GM21360 (cell line): ENCODE measurements at regions not wholly inside any gene's neighbourhood (a gene's known extent, or its start where the extent isn't known, plus 50 kb on each side); places are given as distances from the start of the nearest gene placed in this dataset.
A peak's percentile ranks its signal among the peaks of the same experiment; 100 is the strongest.

ENCODE experiments used
- ATAC-seq: cut with Tn5 transposase; IDR thresholded peaks from one replicate; pipeline ENCODE4 v1.9.1; 2021; ENCODE audit warnings: mild to moderate bottlenecking, moderate library complexity; ENCODE audit not compliant: unreplicated experiment

DNA sequence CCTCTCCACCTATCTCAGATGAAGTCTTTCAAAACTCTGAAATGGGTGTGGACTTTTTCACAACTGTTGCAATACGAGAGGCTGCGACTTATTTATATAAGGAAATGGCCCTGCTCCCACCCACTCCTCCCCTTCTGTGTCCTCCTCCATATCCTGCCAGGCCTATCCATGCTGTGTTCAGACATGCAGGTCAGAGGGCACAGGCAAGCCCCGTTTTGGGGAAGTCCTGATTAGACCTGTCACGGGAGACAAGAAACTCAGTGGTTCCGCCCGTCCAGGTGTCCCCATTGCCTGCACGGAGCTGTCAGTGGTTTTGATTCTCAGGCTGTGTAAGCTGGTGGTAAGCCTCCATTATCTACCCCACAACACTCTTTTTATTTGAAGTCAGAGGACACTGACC, 99.6 kb upstream of the MGAT5 start:
- ATAC-seq: peak; percentile 61

DNA sequence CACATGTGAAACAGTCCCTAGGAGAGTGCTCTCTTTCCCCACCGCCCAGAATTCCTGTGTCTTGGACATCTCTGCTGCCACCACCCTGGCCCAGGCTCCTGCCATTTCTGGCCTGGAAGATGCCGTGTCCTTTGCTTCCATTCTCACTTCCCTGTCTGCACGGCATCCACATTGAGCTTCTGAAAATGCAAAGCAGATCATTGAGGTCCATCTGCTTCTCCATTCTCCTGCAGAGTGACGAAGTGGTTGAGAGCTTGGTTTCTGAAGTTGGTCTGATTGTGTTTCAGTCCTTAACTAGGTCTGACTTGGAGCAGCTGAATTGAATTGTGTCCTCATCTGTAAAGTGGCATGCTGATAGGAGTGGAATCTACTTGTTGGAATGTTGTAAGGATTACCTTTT, 98.7 kb upstream of the MGAT5 start:
- peak; percentile 65 for ATAC-seq

DNA sequence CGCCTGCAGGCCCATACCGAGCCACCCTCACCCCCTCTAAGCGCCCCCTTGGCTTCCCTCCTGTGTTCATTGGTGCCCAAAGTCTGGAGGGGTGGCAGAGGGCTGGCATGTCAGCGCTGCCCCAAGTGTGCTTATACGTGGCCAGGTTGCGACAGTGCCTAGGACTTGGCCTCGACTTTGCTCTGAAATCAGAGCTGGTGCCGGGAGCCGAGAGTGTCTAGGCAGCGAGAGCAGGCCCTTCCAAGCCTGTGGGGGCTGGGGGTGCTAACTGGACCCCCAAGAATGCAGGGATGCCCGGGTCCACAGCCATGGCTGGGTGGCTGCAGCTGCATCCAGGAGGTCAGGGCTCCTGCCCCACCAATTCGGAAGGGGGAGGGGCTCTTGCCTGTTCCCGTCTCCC, 95.6 kb upstream of the MGAT5 start:
- no peak for ATAC-seq

DNA sequence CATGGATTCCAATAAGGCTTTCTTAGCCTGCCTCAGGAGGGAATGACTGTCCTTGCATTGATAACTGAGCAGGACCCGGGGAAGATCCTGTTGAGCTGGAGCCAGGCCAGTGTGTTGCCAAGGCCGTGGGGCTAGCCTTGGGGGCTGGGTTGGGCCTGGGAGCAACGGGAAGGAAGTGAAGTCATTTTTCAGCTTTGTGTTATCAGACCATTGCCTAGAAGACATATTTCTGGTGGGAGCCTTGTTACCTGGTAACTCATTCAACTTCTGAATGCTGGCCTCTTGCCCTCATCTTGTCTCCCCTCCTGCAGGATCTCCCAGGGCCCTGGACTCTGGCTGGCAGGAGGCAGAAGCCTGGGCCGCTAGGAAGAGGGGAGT, 92.7 kb upstream of the MGAT5 start:
- ATAC-seq: no peak

DNA sequence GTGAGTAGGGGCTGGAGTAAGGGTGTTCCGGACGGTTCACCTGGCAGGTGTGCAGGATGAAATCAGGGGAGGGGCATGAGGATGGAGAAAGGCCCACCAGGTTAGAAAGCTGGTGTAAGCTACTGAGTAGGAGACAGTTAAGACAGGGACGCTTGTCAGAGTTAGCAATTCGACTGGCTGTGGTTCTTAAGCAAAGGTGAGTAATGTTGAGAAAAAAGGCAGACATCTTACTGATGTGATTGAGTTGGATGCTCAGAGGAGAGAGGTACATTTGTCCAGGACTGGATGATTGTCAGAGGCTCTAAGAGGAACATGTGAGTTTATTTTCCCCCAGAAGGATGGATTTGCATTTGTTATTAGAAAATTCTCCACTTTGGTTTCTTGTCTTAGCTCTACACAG, 90.5 kb upstream of the MGAT5 start:
- ATAC-seq: no peak

DNA sequence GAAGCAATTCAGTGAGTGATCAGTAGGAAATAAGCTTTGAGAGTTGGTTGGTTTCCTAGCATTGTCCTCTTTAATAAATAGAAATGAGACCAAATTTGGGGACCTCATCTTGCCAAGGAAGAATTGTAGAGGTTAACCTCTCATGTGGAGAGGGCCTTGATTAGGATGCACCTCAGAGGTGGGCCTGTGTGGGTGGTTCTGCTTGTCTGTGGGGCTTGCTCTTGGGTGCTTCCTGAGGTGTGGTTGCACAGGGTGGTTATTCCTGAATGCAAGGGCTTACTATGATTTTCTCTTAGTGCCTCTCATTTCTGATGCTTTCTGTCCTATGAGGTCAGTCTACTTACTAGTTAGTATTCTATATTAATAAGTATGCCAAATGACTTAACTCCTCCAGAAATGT, 89.6 kb upstream of the MGAT5 start:
- no peak for ATAC-seq

DNA sequence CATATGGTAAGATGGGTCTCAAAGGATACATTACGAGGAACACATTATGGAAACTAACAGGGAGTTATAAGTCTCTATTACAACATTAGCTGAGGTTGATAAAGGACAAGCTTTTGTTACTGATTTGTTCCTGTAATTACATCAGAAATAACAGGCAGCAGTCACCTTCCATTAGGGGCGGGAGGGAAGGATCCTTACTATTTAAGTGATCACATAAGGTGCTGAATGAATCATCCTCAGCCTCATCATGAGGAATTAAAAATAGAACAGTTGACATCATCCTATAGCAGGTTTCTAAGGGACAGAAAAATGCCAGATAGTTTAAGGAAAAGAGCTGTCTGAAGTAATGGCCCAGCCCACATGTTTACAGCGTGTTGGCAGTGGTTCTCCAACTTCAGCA, 86.9 kb upstream of the MGAT5 start:
- ATAC-seq: no peak

DNA sequence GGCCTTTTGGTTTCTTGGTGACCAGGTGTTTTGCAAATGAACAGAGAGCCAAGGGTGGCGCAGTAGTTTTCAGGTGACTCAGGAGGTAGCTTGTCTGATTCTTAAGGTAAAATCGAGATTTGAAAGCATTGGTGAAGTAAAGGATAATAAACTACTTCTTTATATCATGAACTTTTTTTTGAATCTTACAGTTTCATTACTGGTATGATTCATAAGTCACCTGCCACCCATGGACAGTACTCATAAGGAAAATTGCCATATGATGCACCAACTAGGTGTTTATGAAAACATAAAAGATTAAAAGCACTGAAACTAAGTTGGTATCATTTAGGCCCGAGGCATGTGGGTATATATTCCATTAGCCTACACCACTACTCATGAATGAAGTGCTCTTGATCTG, 84.1 kb upstream of the MGAT5 start:
- ATAC-seq: peak; percentile 49

DNA sequence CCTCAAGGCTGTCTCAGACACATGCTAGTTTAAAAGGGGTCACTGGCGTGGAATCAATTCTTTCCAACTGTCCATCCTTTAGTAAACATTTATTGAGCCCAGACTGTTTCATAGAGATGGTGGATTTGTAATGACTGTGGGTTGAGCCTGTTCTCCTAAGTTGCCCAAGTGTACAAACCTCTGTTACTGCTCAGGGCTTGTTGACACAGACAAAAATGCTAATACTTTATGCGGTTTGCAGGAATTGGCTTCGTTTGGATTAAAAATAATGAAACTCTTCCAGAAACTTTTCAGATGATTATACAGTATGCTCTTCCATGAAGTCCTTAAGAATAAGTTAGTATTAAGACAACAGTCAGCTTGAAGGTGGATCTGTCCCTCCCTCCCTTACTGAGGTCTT, 83.6 kb upstream of the MGAT5 start:
- no peak for ATAC-seq

DNA sequence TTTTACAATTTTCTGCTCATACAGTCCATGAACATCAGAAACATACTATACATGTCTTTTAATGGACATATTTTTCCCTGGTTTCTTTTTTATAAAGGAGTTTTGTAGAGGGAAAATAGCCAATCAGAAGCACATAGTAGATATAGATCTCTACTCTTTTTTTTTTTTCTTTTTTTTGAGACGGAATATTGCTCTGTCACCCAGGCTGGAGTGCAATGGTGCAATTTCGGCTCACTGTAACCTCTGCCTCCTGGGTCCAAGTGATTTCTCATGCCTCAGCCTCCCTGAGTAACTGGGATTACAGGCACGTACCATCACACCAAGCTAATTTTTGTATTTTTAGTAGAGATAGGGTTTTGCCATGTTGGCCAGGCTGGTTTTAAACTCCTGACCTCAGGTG, 83.2 kb upstream of the MGAT5 start:
- ATAC-seq: no peak

DNA sequence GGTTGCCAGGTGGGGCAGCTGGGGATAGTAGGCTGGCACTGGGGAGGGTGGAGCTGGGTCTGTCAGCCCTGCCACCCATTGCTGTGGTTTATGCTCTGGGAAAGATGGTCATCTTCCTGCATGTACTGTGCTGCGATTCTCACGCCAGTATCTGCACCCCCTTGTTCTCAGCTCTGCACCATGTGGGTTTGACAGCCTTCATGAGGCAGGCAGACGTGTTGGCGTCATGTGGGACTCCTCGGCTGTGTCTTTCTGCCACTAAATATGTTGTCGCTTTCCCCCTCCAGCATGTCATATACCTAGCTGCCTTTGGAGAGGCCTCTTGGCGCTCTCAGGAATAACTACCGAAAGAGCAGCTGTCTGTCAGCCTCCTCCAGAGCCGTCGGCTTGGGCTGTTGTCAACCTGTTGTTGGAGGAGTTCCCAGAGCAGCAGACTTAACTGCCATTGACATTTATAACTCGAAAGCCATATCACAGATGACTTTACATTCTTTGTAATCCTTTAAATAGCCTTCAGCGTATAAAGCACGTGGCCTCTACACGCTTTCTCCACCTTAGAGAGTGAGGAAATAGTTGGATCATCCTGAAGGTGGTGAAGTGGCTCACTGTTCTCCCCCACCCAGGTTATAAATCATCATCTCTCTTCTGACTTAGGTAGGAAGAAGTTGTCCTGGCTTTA, 80.4 kb upstream of the MGAT5 start:
- ATAC-seq: no peak

DNA sequence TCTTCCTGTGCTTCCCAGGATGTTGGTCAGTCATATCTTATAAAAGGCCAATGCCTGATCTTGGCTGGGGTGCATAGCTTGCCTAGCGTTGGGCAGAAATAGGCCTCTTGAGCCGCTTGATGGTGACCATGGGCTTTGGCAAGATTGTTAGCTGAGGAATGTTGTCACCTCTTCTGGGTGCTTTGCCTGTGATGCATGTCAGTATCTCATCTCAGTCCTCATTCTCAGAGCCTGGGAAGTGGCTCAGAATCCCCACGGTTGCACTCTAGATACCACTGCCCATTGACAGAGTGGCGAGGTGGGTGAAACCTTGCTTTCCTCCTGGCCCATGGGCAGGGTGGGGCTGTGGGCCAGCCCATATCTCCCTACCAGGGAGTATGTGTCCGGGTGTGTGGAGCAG, 79.2 kb upstream of the MGAT5 start:
- no peak for ATAC-seq

DNA sequence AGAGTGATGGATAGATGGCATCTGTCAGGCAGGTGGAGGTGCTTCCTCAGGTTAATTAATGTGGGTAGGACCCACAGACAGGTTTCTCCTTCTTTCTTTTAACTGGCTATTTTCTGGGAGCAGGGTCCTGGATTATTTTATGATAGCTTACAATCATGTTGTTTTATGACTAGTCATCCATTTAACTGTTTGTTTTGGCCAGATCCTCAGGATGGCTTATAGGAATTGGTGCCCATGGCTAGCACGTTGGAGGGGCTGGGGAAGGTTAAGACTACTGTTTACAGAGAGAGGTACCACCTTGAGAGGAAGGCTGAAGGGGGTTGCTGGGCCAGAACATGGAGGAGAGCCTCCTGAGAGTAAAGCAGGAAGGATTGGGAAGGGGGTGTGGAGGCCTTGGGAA, 78.0 kb upstream of the MGAT5 start:
- no peak for ATAC-seq

DNA sequence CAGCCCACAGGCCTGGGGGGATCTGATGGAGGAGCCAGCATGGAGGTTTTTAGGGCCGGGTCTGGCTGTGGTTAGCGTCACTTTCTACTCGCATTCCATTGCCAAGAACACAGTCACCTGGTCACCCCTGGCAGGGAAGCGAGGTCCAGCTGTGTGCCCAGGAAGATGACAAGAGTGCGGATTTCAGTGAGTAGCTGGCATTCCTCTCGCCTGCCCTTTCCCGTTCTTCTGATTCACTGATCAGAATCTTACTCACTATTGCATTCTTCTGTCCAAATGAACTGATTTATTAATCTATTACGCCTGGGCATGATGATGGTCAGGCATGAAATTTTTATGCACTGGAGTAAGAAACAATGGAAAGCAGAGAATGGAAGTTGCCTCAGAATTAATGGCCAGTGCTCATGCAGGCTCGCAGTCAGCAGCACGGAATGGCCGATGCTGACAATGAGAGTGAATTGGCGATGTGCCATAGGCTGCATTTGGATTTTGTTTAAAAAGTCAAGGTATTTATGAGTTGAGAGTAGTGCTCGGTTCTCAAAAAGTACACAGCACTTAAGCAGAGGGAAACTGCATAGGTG, 76.4 kb upstream of the MGAT5 start:
- no peak for ATAC-seq

DNA sequence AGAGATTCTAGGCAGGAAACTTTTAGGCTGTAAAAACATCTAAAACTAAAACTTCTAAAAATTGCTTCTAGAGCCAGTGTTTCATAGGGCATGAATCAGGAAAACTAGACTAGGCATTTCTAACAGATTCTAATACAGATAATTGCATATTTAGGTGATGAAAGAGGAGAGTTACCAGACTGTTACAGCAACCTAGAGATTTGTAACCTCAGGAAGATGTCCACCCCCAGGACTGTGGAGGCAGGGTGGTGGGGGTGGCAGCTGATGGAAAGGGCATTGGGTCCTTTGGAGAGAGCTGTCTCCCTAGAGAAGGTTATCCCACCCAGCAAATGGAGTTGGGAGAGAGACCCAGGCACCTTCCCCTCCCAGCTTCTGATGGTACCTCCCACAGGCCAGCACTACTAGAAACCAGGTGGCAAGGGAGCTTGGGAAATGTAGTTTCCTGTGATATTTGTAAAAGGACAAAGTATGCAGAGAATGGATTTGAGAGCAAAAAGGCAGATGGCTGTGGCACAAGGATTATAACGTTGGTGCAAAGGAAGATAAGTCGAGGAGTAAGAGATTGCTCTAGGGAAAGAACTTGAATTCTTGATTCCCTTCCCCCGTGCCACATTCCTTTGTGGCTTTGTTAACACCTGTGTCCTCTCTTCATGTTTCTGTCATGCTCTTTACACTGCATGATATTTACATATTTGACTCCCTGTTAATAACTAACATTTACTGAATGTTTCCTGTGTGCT, 75.6 kb upstream of the MGAT5 start:
- no peak for ATAC-seq

DNA sequence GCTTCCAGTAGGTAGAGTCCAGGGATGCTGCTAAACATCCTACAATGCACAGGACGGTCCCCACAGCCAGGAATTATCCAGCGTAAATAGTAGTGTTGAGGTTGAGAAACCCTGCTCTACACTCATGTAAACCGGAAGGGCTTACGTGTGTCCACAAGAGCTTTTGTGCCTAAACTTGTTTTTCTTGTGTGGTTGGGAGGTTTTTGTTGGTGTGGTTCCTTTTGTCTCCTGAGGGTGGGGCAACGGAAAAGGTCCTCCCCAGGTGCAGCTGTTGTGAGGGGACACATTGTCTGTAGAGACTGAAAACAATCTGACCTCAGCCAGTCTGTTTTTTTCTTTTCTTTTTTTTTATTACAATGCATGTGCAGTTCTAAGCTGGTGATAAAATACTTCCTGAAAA, 72.7 kb upstream of the MGAT5 start:
- peak; percentile 75 for ATAC-seq

DNA sequence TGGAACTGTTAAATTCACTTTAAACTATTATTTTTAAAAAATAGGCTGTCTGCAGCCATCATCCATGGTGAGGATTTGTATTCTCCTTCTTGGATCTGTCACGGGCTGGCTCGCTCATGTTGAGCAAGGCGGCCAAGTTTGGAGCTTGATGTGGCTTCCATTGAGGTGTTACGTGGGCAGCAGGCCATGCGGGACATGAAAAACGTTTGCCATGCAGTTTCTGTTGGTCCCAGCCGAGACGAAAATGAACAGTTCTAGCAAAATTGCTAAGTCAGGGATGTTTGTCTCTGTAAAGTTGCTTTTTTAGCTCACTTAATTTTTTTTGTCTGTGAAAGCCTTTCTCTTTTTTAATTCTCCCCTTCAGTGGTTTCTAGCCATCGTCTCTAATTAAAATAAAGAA, 70.2 kb upstream of the MGAT5 start:
- ATAC-seq: no peak

DNA sequence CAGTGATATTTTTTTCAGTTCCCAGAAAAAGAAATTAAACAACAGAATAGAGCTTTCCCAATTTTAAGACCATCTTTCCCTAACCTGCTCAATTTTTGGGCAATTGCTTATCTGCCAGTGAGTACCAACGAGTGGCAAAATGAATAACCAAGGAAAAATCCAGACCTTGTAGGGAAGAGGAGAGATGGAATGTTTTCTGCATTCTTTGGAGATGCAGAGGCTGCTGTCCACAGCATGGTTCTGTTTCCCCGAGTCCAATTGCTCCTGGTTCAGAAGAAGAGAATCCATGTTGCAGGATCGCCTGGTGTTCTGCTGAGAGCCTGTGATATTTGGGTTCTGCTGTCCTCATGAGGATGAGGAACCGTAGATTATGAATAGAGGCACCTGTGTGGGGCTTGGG, 68.2 kb upstream of the MGAT5 start:
- ATAC-seq: no peak

DNA sequence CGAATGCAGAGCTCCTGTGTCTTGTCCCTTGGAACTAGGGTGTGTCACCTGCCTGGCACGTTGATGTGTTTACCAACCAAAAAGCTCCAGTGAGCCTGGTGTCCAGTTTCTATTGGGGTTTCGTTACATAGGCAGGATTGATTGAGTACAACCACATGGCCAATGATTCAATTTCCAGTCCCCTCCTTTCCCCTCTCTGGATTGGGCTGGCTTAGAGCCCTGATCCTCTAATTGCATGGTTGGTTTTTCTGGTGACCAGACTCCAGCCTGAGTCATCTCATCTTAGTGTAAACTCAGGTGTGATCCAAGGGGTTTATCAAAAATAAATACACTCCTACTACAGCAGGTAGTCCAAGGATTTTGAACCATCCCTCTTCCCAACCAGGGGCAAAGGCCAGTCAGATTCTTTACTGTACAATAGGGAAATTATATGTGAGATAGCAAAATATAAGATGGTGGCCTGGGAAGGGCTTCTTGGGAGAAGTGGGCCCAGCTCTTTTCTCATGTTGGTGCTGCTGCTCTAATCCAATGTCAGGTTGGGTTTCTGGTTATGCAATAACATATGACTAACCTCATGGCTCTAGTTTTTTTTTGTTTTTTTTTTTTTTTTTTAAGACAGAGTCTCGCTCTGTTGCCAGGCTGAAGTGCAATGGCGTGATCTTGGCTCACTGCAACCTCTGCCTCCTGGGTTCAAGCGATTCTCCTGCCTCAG, 64.7 kb upstream of the MGAT5 start:
- ATAC-seq: no peak

DNA sequence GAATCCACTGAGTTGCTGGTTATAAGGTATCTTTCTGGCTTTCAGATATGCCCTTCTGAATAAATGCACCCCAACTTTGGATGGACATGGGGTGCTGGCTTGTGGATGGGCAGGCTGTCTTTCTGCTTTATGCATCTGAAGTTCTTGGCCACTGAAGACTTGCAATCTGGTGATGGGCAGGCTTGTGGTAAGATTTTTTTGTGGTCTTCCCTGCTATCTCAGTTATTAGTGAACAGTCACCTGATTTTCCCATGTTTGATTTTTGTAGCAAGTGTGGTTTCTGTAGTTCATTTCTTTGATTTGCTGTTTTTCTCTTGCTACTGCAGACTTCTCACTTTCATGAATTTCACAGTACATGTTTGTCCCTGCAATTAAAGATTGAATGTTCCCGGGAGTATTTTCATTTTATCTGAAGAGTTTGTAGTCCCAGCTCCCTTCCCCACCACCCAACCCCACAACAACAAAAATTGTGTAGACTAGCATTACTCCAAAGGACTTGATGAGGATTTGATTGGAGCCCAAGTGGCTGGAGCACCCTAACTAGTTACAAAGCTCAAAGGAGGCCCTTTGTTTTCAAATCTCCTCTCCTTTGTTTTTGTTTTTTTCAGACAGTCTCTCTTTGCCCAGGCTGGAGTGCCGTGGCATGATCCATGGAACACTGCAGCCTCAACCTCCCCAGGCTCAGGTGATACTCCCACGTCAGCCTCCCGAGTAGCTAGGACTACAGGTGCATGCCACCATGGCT, 63.6 kb upstream of the MGAT5 start:
- no peak for ATAC-seq

DNA sequence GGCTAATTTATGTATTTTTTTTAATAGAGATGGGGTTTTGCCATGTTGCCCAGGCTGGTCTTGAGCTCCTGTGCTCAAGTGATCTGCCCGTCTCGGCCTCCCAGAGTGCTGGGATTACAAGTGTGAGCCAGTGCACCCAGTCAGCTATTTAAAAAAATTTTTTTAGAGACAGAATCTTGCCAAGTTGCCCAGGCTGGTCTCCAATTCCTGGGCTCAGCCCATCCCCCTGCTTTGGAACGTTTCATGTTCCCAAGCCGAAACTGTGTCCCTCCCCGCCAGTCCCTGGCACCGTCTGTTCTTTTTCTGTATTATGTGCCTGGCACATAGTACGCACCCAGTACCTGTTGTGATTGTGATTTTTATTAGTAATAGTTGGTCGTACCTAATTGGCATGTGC, 63.1 kb upstream of the MGAT5 start:
- no peak for ATAC-seq
